ENCODE measurements at regions not wholly inside any gene's neighbourhood (a gene's known extent, or its start where the extent isn't known, plus 50 kb on each side); places are given as distances from the start of the nearest gene placed in this dataset.

DNA sequence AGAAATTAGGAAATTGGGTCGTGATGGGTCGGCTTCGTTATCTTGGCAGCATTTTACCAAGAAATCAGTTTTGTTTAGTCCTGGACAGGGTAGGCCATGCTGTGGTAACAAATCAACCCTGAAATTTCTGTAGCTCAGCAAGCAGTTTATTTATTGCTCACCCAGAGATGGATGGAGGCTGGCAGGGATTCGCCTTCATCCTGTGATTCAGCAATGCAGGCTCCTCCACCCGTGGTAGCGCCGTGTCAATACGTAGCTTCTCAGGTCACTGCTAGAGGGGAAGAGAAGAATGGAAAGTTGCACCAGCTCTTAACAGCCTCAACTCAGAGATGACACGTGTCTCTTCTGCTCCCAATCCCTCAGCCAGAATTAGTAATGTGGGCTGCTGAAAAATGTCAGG is 157.0 kb upstream of the SGK1 start:
- WGBS = 90% methylated on average over 8 of the region's 9 CpGs
- H3K27me3 ChIP-seq (ENCODE audit: control insufficient read depth in 1 of 2, insufficient read depth in 1 of 2, low read length in 2 of 2) = no peaks in the 10 kb centered on the region
- no peak overlapping the region for H3K18ac ChIP-seq (ENCODE audit: low read depth in 1 of 2, low read length in 2 of 2)
- no peak overlapping the region for H3K23ac ChIP-seq (ENCODE audit: low read length in 2 of 2)
- no peak overlapping the region for H3K9ac ChIP-seq (ENCODE audit: low read length)
- no peak overlapping the region for H4K91ac ChIP-seq (ENCODE audit: low read length)
- no peak for DNase-seq
- H2BK12ac ChIP-seq (ENCODE audit: low read length in 2 of 2) = no peak overlapping the region
- no peak overlapping the region for H2BK120ac ChIP-seq (ENCODE audit: low read depth, low read length)
- H2BK5ac ChIP-seq (ENCODE audit: low read depth, low read length, poor library complexity, severe bottlenecking) = no peak overlapping the region
- no peak overlapping the region for H2BK15ac ChIP-seq (ENCODE audit: low read depth, poor library complexity, severe bottlenecking)
- H2AFZ ChIP-seq (ENCODE audit: low read depth, low read length) = no peak overlapping the region
- H3K14ac ChIP-seq (ENCODE audit: low read length in 2 of 2) = no peak overlapping the region
- H3K4me1 ChIP-seq (ENCODE audit: control insufficient read depth, insufficient read depth, low read depth, low read length) = no peaks in the 10 kb centered on the region
- no peak overlapping the region for H2AK5ac ChIP-seq (ENCODE audit: low read length, severe bottlenecking)
- H3K4me3 ChIP-seq (ENCODE audit: insufficient read depth in 1 of 2, low read depth in 1 of 2, low read length in 2 of 2) = no peak overlapping the region
- no peaks in the 10 kb centered on the region for H3K36me3 ChIP-seq (ENCODE audit: control insufficient read depth in 1 of 2, insufficient read depth in 2 of 2, low read depth in 1 of 2, low read length in 2 of 2)
- H3K9me3 ChIP-seq (ENCODE audit: control insufficient read depth, low read length) = no peaks in the 10 kb centered on the region
- no peak overlapping the region for H3K27ac ChIP-seq (ENCODE audit: low read length, poor library complexity, severe bottlenecking)
- no peak overlapping the region for H3K4ac ChIP-seq (ENCODE audit: low read depth in 1 of 2, low read length in 2 of 2)
- H3K79me1 ChIP-seq (replicated peaks; ENCODE audit: low read length, poor library complexity, severe bottlenecking) = no peaks in the 10 kb centered on the region
- no peak overlapping the region for H4K8ac ChIP-seq (ENCODE audit: low read length)
- H3K4me2 ChIP-seq (ENCODE audit: low read length, poor library complexity, severe bottlenecking) = no peak overlapping the region

- DNase-seq = no peak
- H3K4me3 ChIP-seq (ENCODE audit: insufficient read depth in 1 of 2, low read depth in 1 of 2, low read length in 2 of 2) = no peak overlapping the region
- H3K23ac ChIP-seq (ENCODE audit: low read length in 2 of 2) = no peak overlapping the region
- H3K27me3 ChIP-seq (ENCODE audit: control insufficient read depth in 1 of 2, insufficient read depth in 1 of 2, low read length in 2 of 2) = no peaks in the 10 kb centered on the region
- H2BK12ac ChIP-seq (ENCODE audit: low read length in 2 of 2) = no peak overlapping the region
- WGBS = 100% methylated on average over 1 of the region's 1 CpG
- H3K14ac ChIP-seq (ENCODE audit: low read length in 2 of 2) = no peak overlapping the region
- H2AK5ac ChIP-seq (ENCODE audit: low read length, severe bottlenecking) = no peak overlapping the region
- no peak overlapping the region for H2AFZ ChIP-seq (ENCODE audit: low read depth, low read length)
- H3K9ac ChIP-seq (ENCODE audit: low read length) = no peak overlapping the region
- no peak overlapping the region for H3K27ac ChIP-seq (ENCODE audit: low read length, poor library complexity, severe bottlenecking)
- no peak overlapping the region for H2BK15ac ChIP-seq (ENCODE audit: low read depth, poor library complexity, severe bottlenecking)
- H2BK5ac ChIP-seq (ENCODE audit: low read depth, low read length, poor library complexity, severe bottlenecking) = no peak overlapping the region
- no peaks in the 10 kb centered on the region for H3K9me3 ChIP-seq (ENCODE audit: control insufficient read depth, low read length)
- H3K4me1 ChIP-seq (ENCODE audit: control insufficient read depth, insufficient read depth, low read depth, low read length) = peaks cover 4% of the 10 kb centered on the region
- H3K4me2 ChIP-seq (ENCODE audit: low read length, poor library complexity, severe bottlenecking) = no peak overlapping the region
- no peak overlapping the region for H4K91ac ChIP-seq (ENCODE audit: low read length)
- no peaks in the 10 kb centered on the region for H3K79me1 ChIP-seq (replicated peaks; ENCODE audit: low read length, poor library complexity, severe bottlenecking)
- no peak overlapping the region for H3K18ac ChIP-seq (ENCODE audit: low read depth in 1 of 2, low read length in 2 of 2)
- no peak overlapping the region for H4K8ac ChIP-seq (ENCODE audit: low read length)
- H3K4ac ChIP-seq (ENCODE audit: low read depth in 1 of 2, low read length in 2 of 2) = no peak overlapping the region
- no peak overlapping the region for H2BK120ac ChIP-seq (ENCODE audit: low read depth, low read length)
- H3K36me3 ChIP-seq (ENCODE audit: control insufficient read depth in 1 of 2, insufficient read depth in 2 of 2, low read depth in 1 of 2, low read length in 2 of 2) = no peaks in the 10 kb centered on the region
Observed at GRCh38 chr6:134472661-134473060, 154.7 kb upstream of the SGK1 start.

- H3K18ac ChIP-seq (ENCODE audit: low read depth in 1 of 2, low read length in 2 of 2) = no peak overlapping the region
- no peaks in the 10 kb centered on the region for H3K36me3 ChIP-seq (ENCODE audit: control insufficient read depth in 1 of 2, insufficient read depth in 2 of 2, low read depth in 1 of 2, low read length in 2 of 2)
- WGBS = 83% methylated on average over 2 of the region's 3 CpGs
- no peak overlapping the region for H3K27ac ChIP-seq (ENCODE audit: low read length, poor library complexity, severe bottlenecking)
- no peak overlapping the region for H2AFZ ChIP-seq (ENCODE audit: low read depth, low read length)
- H3K23ac ChIP-seq (ENCODE audit: low read length in 2 of 2) = no peak overlapping the region
- H3K4me2 ChIP-seq (ENCODE audit: low read length, poor library complexity, severe bottlenecking) = no peak overlapping the region
- no peak overlapping the region for H3K4me3 ChIP-seq (ENCODE audit: insufficient read depth in 1 of 2, low read depth in 1 of 2, low read length in 2 of 2)
- no peak overlapping the region for H4K8ac ChIP-seq (ENCODE audit: low read length)
- H2BK15ac ChIP-seq (ENCODE audit: low read depth, poor library complexity, severe bottlenecking) = no peak overlapping the region
- peaks cover 4% of the 10 kb centered on the region for H3K4me1 ChIP-seq (ENCODE audit: control insufficient read depth, insufficient read depth, low read depth, low read length)
- H3K79me1 ChIP-seq (replicated peaks; ENCODE audit: low read length, poor library complexity, severe bottlenecking) = no peaks in the 10 kb centered on the region
- no peak overlapping the region for H2BK12ac ChIP-seq (ENCODE audit: low read length in 2 of 2)
- H3K9me3 ChIP-seq (ENCODE audit: control insufficient read depth, low read length) = no peaks in the 10 kb centered on the region
- no peak overlapping the region for H3K4ac ChIP-seq (ENCODE audit: low read depth in 1 of 2, low read length in 2 of 2)
- H3K27me3 ChIP-seq (ENCODE audit: control insufficient read depth in 1 of 2, insufficient read depth in 1 of 2, low read length in 2 of 2) = no peaks in the 10 kb centered on the region
- no peak overlapping the region for H2BK120ac ChIP-seq (ENCODE audit: low read depth, low read length)
- DNase-seq = no peak
- no peak overlapping the region for H3K9ac ChIP-seq (ENCODE audit: low read length)
- no peak overlapping the region for H4K91ac ChIP-seq (ENCODE audit: low read length)
- H3K14ac ChIP-seq (ENCODE audit: low read length in 2 of 2) = no peak overlapping the region
- no peak overlapping the region for H2BK5ac ChIP-seq (ENCODE audit: low read depth, low read length, poor library complexity, severe bottlenecking)
- H2AK5ac ChIP-seq (ENCODE audit: low read length, severe bottlenecking) = no peak overlapping the region
Observed at GRCh38 chr6:134472046-134472445, 154.1 kb upstream of the SGK1 start.

- no peak overlapping the region for H2BK15ac ChIP-seq (ENCODE audit: low read depth, poor library complexity, severe bottlenecking)
- no peak overlapping the region for H3K9ac ChIP-seq (ENCODE audit: low read length)
- H2BK12ac ChIP-seq (ENCODE audit: low read length in 2 of 2) = no peak overlapping the region
- no peaks in the 10 kb centered on the region for H3K79me1 ChIP-seq (replicated peaks; ENCODE audit: low read length, poor library complexity, severe bottlenecking)
- no peak overlapping the region for H3K4me2 ChIP-seq (ENCODE audit: low read length, poor library complexity, severe bottlenecking)
- H3K23ac ChIP-seq (ENCODE audit: low read length in 2 of 2) = no peak overlapping the region
- H2BK120ac ChIP-seq (ENCODE audit: low read depth, low read length) = no peak overlapping the region
- no peaks in the 10 kb centered on the region for H3K36me3 ChIP-seq (ENCODE audit: control insufficient read depth in 1 of 2, insufficient read depth in 2 of 2, low read depth in 1 of 2, low read length in 2 of 2)
- H3K18ac ChIP-seq (ENCODE audit: low read depth in 1 of 2, low read length in 2 of 2) = no peak overlapping the region
- no peak overlapping the region for H4K8ac ChIP-seq (ENCODE audit: low read length)
- no peaks in the 10 kb centered on the region for H3K27me3 ChIP-seq (ENCODE audit: control insufficient read depth in 1 of 2, insufficient read depth in 1 of 2, low read length in 2 of 2)
- H2AK5ac ChIP-seq (ENCODE audit: low read length, severe bottlenecking) = no peak overlapping the region
- H4K91ac ChIP-seq (ENCODE audit: low read length) = no peak overlapping the region
- no peak overlapping the region for H2AFZ ChIP-seq (ENCODE audit: low read depth, low read length)
- H3K14ac ChIP-seq (ENCODE audit: low read length in 2 of 2) = no peak overlapping the region
- H3K27ac ChIP-seq (ENCODE audit: low read length, poor library complexity, severe bottlenecking) = no peak overlapping the region
- no peak overlapping the region for H3K4me3 ChIP-seq (ENCODE audit: insufficient read depth in 1 of 2, low read depth in 1 of 2, low read length in 2 of 2)
- H3K9me3 ChIP-seq (ENCODE audit: control insufficient read depth, low read length) = no peaks in the 10 kb centered on the region
- H3K4me1 ChIP-seq (ENCODE audit: control insufficient read depth, insufficient read depth, low read depth, low read length) = peaks cover 4% of the 10 kb centered on the region
- DNase-seq = no peak
- no peak overlapping the region for H2BK5ac ChIP-seq (ENCODE audit: low read depth, low read length, poor library complexity, severe bottlenecking)
- 90% methylated on average over 3 of the region's 3 CpGs for WGBS
- no peak overlapping the region for H3K4ac ChIP-seq (ENCODE audit: low read depth in 1 of 2, low read length in 2 of 2)
Observed at GRCh38 chr6:134470457-134470975, 152.6 kb upstream of the SGK1 start.

All from mesenchymal stem cell (in vitro differentiated cells and primary cell).